Prostate gland (tissue), 2 donors: ENCODE measurements at regions not wholly inside any gene's neighbourhood (a gene's known extent, or its start where the extent isn't known, plus 50 kb on each side); places are given as distances from the start of the nearest gene placed in this dataset.

ENCODE experiments used
- DNase-seq: peaks from one replicate; pipeline ENCODE4 v3.0.0-alpha.2; 2019; ENCODE audit warnings: low spot score
- H3K27ac ChIP-seq, 2 donors: fragments of 200-600 bp; sonication (generic); 2 replicates each; pipeline ENCODE4 v1.5.1; 2017 to 2019
- H3K27me3 ChIP-seq: fragments of 200-600 bp; sonication (generic); replicated peaks from 2 replicates; pipeline ENCODE4 v1.5.1; 2019; ENCODE audit not compliant: insufficient read depth
- H3K36me3 ChIP-seq, 2 donors: fragments of 200-600 bp; sonication (generic); 1 replicate in 1 of 2; 2 replicates in 1 of 2; pipeline versions ENCODE4 v1.5.1 to v1.8.1; 2017 to 2019
- H3K4me1 ChIP-seq: fragments of 200-600 bp; sonication (generic); replicated peaks from 2 replicates; pipeline ENCODE4 v1.5.1; 2019
- H3K4me3 ChIP-seq, 2 donors: fragments of 200-600 bp; sonication (generic); 2 replicates each; pipeline ENCODE4 v1.5.1; 2017 to 2019
- H3K9me3 ChIP-seq: fragments of 200-600 bp; sonication (generic); 2 replicates; pipeline ENCODE4 v1.5.1; 2017
- CTCF ChIP-seq, 4 experiments: fragments of 200-600 bp in 2 of 4; fragments of 450-650 bp in 2 of 4; sonication (generic) in 2 of 4; IDR thresholded peaks; 1 replicate in 3 of 4; 2 replicates in 1 of 4; pipeline ENCODE4 v1.5.1; 2016 to 2019; ENCODE audit warnings: antibody characterized with exemption in 4 of 4, mild to moderate bottlenecking in 2 of 4, moderate library complexity in 2 of 4
- POLR2A ChIP-seq: fragments of 450-650 bp; IDR thresholded peaks from one replicate; pipeline ENCODE4 v1.6.1; 2016; ENCODE audit warnings: antibody characterized with exemption, mild to moderate bottlenecking
- POLR2AphosphoS5 ChIP-seq: sonication (generic); formaldehyde crosslinking; IDR thresholded peaks from one replicate; pipeline ENCODE4 v1.6.1; 2017; ENCODE audit warnings: antibody characterized with exemption
- WGBS: methylation state at CpG from one replicate; pipeline ENCODE4 v1.1.5; 2018; 5-methylcytosine and 5-hydroxymethylcytosine counted together
- intact Hi-C: fragments of 100-400 bp; cut with DNase I; formaldehyde crosslinking; loops from one replicate; pipeline ENCODE4 v1.14.2; 2022

- H3K4me1 ChIP-seq: no peaks in the 10 kb centered on the region
- no peak overlapping the region for H3K4me3 ChIP-seq
- no peaks in the 10 kb centered on the region for H3K27me3 ChIP-seq
- TF ChIP-seq POLR2AphosphoS5: no peak
- TF ChIP-seq CTCF (IDR thresholded peaks at IDR 0.05): no peak
- no peak for TF ChIP-seq POLR2A
- intact Hi-C loops: no loop called here
- H3K9me3 ChIP-seq: no peaks in the 10 kb centered on the region
- WGBS: 88% methylated on average over 9 of the region's 9 CpGs
- H3K36me3 ChIP-seq: no peaks in the 10 kb centered on the region
- DNase-seq: no peak
- H3K27ac ChIP-seq: no peak overlapping the region
Observed at GRCh38 chrX:13419276-13419675, 99.4 kb upstream of the ATXN3L start.

- DNase-seq: no peak
- intact Hi-C loops: no loop called here
- Histone ChIP-seq H3K4me1 (no peaks in the 10 kb centered on the region), H3K9me3 (no peaks in the 10 kb centered on the region), H3K27ac (no peak overlapping the region), H3K27me3 (no peaks in the 10 kb centered on the region), H3K36me3 (no peaks in the 10 kb centered on the region), H3K4me3 (no peak overlapping the region)
- TF ChIP-seq CTCF (IDR thresholded peaks at IDR 0.05) (no peak), POLR2A (no peak), POLR2AphosphoS5 (no peak)
- WGBS: 89% methylated on average over 8 of the region's 8 CpGs
Observed at GRCh38 chrX:13418126-13419097, 98.6 kb upstream of the ATXN3L start.

DNA sequence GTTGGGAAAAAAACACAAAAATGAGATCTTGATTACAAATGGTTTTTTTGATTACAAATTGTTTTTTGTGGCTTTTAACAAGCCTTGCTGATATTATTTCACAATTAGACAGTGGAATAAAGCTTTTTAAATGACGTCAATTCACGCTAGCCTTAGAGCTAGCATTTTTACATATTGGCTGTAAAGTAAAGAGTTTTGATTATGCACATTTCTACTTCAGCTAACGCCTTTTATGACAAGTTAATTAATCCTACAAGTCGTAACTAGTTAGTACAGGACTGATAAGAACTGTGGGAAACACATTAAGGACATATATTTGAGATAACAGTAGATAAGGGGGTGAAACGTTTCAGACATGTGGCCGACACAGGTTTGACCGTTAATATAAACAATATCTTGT, 95.7 kb upstream of the ATXN3L start:
- no peak for TF ChIP-seq POLR2AphosphoS5
- TF ChIP-seq POLR2A: no peak
- intact Hi-C loops: no loop called here

DNA sequence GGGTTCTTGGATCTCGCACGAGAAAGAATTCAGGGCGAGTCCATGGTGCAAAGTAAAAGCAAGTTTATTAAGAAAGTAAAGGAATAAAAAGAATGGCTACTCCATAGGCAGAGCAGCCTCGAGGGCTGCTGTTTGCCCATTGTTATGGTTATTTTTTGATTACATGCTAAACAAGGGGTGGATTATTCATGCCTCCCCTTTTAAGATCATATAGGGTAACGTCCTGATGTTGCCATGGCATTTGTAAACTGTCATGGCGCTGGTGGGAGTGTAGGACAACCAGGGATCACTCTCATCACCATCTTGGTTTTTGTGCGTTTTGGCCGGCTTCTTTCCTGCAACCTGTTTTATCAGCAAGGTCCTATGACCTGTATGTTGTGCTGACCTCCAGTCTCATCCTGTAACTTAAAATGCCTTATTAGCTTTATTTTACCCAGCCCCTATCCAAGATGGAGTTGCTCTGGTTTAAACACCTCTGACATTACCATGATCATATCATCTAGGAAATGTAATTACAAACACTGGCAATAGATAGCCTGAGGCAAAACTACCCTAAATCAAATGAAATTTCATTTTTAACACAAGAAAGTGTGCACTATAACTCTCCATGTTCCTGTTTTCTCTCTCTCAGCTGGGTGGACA, 94.3 kb upstream of the ATXN3L start:
- Histone ChIP-seq H3K27ac (no peak overlapping the region), H3K36me3 (no peaks in the 10 kb centered on the region), H3K27me3 (no peaks in the 10 kb centered on the region), H3K4me3 (no peak overlapping the region), H3K4me1 (no peaks in the 10 kb centered on the region), H3K9me3 (no peaks in the 10 kb centered on the region)
- no peak for TF ChIP-seq POLR2AphosphoS5
- TF ChIP-seq POLR2A: no peak
- no peak for TF ChIP-seq CTCF (IDR thresholded peaks at IDR 0.05)
- intact Hi-C loops: no loop called here
- 85% methylated on average over 6 of the region's 8 CpGs for WGBS
- no peak for DNase-seq

More for the DNA sequence above, 95.7 kb upstream of the ATXN3L start:
- Histone ChIP-seq H3K36me3 (no peaks in the 10 kb centered on the region), H3K27me3 (no peaks in the 10 kb centered on the region), H3K4me1 (no peaks in the 10 kb centered on the region), H3K4me3 (no peak overlapping the region), H3K27ac (no peak overlapping the region), H3K9me3 (no peaks in the 10 kb centered on the region)
- no peak for DNase-seq
- WGBS: 76% methylated on average over 7 of the region's 7 CpGs

GRCh38 chrX:13412208-13412600, 92.4 kb upstream of the ATXN3L start:
- no peak for DNase-seq
- no peak for TF ChIP-seq POLR2A
- no peak for TF ChIP-seq CTCF (IDR thresholded peaks at IDR 0.05)

More at GRCh38 chrX:13412208-13412600, 92.4 kb upstream of the ATXN3L start:
- 62% methylated on average over 8 of the region's 8 CpGs for WGBS
- no peak overlapping the region for H3K27ac ChIP-seq
- H3K9me3 ChIP-seq: no peaks in the 10 kb centered on the region
- no peaks in the 10 kb centered on the region for H3K27me3 ChIP-seq
- H3K4me1 ChIP-seq: no peaks in the 10 kb centered on the region
- intact Hi-C loops: no loop called here
- no peak overlapping the region for H3K4me3 ChIP-seq
- H3K36me3 ChIP-seq: no peaks in the 10 kb centered on the region
